ENCODE measurements at regions not wholly inside any gene's neighbourhood (a gene's known extent, or its start where the extent isn't known, plus 50 kb on each side); places are given as distances from the start of the nearest gene placed in this dataset.

DNA sequence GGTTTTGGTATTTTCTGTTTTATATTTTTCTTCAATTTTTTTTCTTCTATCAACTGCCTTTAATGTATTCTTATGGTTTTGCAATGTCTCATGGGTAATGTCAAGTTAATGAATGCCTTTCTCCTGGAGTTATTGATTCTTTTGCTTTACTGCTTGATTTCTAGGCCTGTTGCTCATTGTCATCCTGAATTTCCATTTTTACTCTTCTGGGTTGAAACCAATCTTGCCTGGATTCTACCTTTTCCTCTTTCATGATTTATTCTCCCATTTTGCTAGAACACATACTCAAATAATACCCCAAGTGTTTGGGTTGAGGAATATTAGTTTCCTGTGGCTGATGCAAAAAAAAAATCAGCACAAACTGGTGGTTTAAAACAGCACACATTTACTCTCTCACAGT lies 315.2 kb upstream of the PDZRN3 start:
- TF ChIP-seq CTCF (IDR thresholded peaks at IDR 0.05), result no peak
- TF ChIP-seq POLR2A (IDR thresholded peaks at IDR 0.05), result no peak

Measured in breast epithelium (tissue), 3 donors.